ENCODE measurements at regions not wholly inside any gene's neighbourhood (a gene's known extent, or its start where the extent isn't known, plus 50 kb on each side); places are given as distances from the start of the nearest gene placed in this dataset.
A peak's percentile ranks its signal among the peaks of the same experiment; 100 is the strongest.
"Not testable (repeated sequence)": the region's sequence is repeated elsewhere in the genome, so short reads cannot be mapped to it uniquely, and the experiment has no call there.

GRCh38 chr22:49658902-49659280 lies 168.8 kb downstream of the BRD1 start:
- peaks cover 19 to 31% (median 28%) of the 10 kb centered on the region in 3 donors for H3K4me1 Mint-ChIP-seq
- peak overlapping the region in 2 of 8 donors; percentile 12 to 52 for H3K27ac Mint-ChIP-seq
- no peaks in the 10 kb centered on the region for H3K27me3 ChIP-seq (ENCODE audit: insufficient read depth, low read length, poor library complexity, severe bottlenecking)

GRCh38 chr22:49657974-49658590 lies 169.6 kb downstream of the BRD1 start:
- POLR2A ChIA-PET: no interaction called here
- Histone ChIP-seq H3K4me3 (ENCODE audit: low read length) (peak overlapping the region; percentile 70), H3K27ac (ENCODE audit: low read depth, low read length) (no peak overlapping the region)

More at GRCh38 chr22:49658902-49659280, 168.8 kb downstream of the BRD1 start:
- Histone ChIP-seq H3K27ac (ENCODE audit: low read depth, low read length) (no peak overlapping the region), H3K9me3 (ENCODE audit: low read length) (no peaks in the 10 kb centered on the region), H3K4me3 (ENCODE audit: low read length) (no peak overlapping the region), H3K4me1 (ENCODE audit: insufficient read depth, low read length) (peaks cover 20% of the 10 kb centered on the region), H3K36me3 (ENCODE audit: insufficient read depth, low read length) (no peaks in the 10 kb centered on the region)
- Mint-ChIP-seq H3K27me3 (no peaks in the 10 kb centered on the region), H3K36me3 (peaks cover 0 to 14% (median 2%) of the 10 kb centered on the region in 3 donors), H3K4me3 (peak overlapping the region in 3 of 7 donors; percentile 55 to 94 (median 80)), H3K9me3 (no peaks in the 10 kb centered on the region)
- ChIA-PET POLR2A (no interaction called here), CTCF (no interaction called here)
- no peak for DNase-seq

GRCh38 chr22:49657275-49657973 lies 170.2 kb downstream of the BRD1 start:
- DNase-seq: peak; percentile 29 to 76 (median 61)
- H3K4me1 Mint-ChIP-seq: peaks cover 22 to 31% (median 31%) of the 10 kb centered on the region in 3 donors
- peak overlapping the region; percentile 88 to 97 (median 94) for H3K4me3 Mint-ChIP-seq
- peaks cover 0 to 16% (median 2%) of the 10 kb centered on the region in 3 donors for H3K36me3 Mint-ChIP-seq
- peak overlapping the region; percentile 50 to 97 (median 81) for H3K27ac Mint-ChIP-seq
- H3K9me3 ChIP-seq (ENCODE audit: low read length): no peaks in the 10 kb centered on the region
- peaks cover 20% of the 10 kb centered on the region for H3K4me1 ChIP-seq (ENCODE audit: insufficient read depth, low read length)
- no peaks in the 10 kb centered on the region for H3K36me3 ChIP-seq (ENCODE audit: insufficient read depth, low read length)
- H3K9me3 Mint-ChIP-seq: no peaks in the 10 kb centered on the region
- CTCF ChIA-PET: interaction anchor here (1.2 kb wide), 1 partner anchor 12 kb away, joined by 4 read pairs; no protein-coding TSS in a partner anchor
- H3K27me3 ChIP-seq (ENCODE audit: insufficient read depth, low read length, poor library complexity, severe bottlenecking): no peaks in the 10 kb centered on the region
- H3K4me3 ChIP-seq (ENCODE audit: low read length): peak overlapping the region; percentile 70
- peak overlapping the region; percentile 57 for H3K27ac ChIP-seq (ENCODE audit: low read depth, low read length)
- POLR2A ChIA-PET: interaction anchor here (0.8 kb wide), 1 partner anchor 12 kb away, joined by 3 read pairs; no protein-coding TSS in a partner anchor
- no peaks in the 10 kb centered on the region for H3K27me3 Mint-ChIP-seq

More at GRCh38 chr22:49657974-49658590, 169.6 kb downstream of the BRD1 start:
- Histone ChIP-seq H3K27me3 (ENCODE audit: insufficient read depth, low read length, poor library complexity, severe bottlenecking) (no peaks in the 10 kb centered on the region), H3K4me1 (ENCODE audit: insufficient read depth, low read length) (peaks cover 20% of the 10 kb centered on the region), H3K9me3 (ENCODE audit: low read length) (no peaks in the 10 kb centered on the region), H3K36me3 (ENCODE audit: insufficient read depth, low read length) (no peaks in the 10 kb centered on the region)
- H3K9me3 Mint-ChIP-seq: no peaks in the 10 kb centered on the region
- H3K27ac Mint-ChIP-seq: peak overlapping the region in 7 of 8 donors; percentile 42 to 97 (median 80)
- CTCF ChIA-PET: no interaction called here
- H3K4me1 Mint-ChIP-seq: peaks cover 22 to 31% (median 28%) of the 10 kb centered on the region in 3 donors
- no peaks in the 10 kb centered on the region for H3K27me3 Mint-ChIP-seq
- peak overlapping the region; percentile 88 to 97 (median 94) for H3K4me3 Mint-ChIP-seq
- DNase-seq: no peak
- peaks cover 0 to 16% (median 2%) of the 10 kb centered on the region in 3 donors for H3K36me3 Mint-ChIP-seq

GRCh38 chr22:49656883-49657274 lies 170.8 kb downstream of the BRD1 start:
- peak in 3 of 5 donors; percentile 32 to 52 (median 49) for DNase-seq
- H3K27ac ChIP-seq (ENCODE audit: low read depth, low read length): peak overlapping the region; percentile 57
- H3K36me3 Mint-ChIP-seq: peaks cover 0 to 17% (median 2%) of the 10 kb centered on the region in 3 donors
- peak overlapping the region; percentile 50 to 97 (median 81) for H3K27ac Mint-ChIP-seq
- not testable (repeated sequence) for H3K9me3 Mint-ChIP-seq; H3K36me3 ChIP-seq (ENCODE audit: insufficient read depth, low read length); H3K27me3 ChIP-seq (ENCODE audit: insufficient read depth, low read length, poor library complexity, severe bottlenecking); H3K9me3 ChIP-seq (ENCODE audit: low read length); H3K27me3 Mint-ChIP-seq
- H3K4me1 ChIP-seq (ENCODE audit: insufficient read depth, low read length): peaks cover 20% of the 10 kb centered on the region
- H3K4me3 ChIP-seq (ENCODE audit: low read length): peak overlapping the region; percentile 70
- CTCF ChIA-PET: interaction anchor here (1.2 kb wide), 1 partner anchor 12 kb away, joined by 4 read pairs; no protein-coding TSS in a partner anchor
- H3K4me3 Mint-ChIP-seq: peak overlapping the region; percentile 88 to 97 (median 94)
- POLR2A ChIA-PET: interaction anchor here (0.8 kb wide), 1 partner anchor 13 kb away, joined by 3 read pairs; no protein-coding TSS in a partner anchor
- peaks cover 22 to 34% (median 31%) of the 10 kb centered on the region in 3 donors for H3K4me1 Mint-ChIP-seq

GRCh38 chr22:49656291-49656851 lies 171.3 kb downstream of the BRD1 start:
- no peaks in the 10 kb centered on the region for H3K9me3 ChIP-seq (ENCODE audit: low read length)
- Mint-ChIP-seq H3K36me3 (peaks cover 0 to 17% (median 2%) of the 10 kb centered on the region in 3 donors), H3K27me3 (no peaks in the 10 kb centered on the region), H3K9me3 (no peaks in the 10 kb centered on the region), H3K27ac (peak overlapping the region in 4 of 8 donors; percentile 12 to 89 (median 34)), H3K4me3 (peak overlapping the region; percentile 46 to 97 (median 94)), H3K4me1 (peaks cover 22 to 35% (median 31%) of the 10 kb centered on the region in 3 donors)
- H3K36me3 ChIP-seq (ENCODE audit: insufficient read depth, low read length): no peaks in the 10 kb centered on the region
- ChIA-PET POLR2A (interaction anchor here (0.8 kb wide), 1 partner anchor 13 kb away, joined by 3 read pairs; no protein-coding TSS in a partner anchor), CTCF (interaction anchor here (1.2 kb wide), 1 partner anchor 13 kb away, joined by 4 read pairs; no protein-coding TSS in a partner anchor)
- H3K27me3 ChIP-seq (ENCODE audit: insufficient read depth, low read length, poor library complexity, severe bottlenecking): no peaks in the 10 kb centered on the region
- H3K4me3 ChIP-seq (ENCODE audit: low read length): peak overlapping the region; percentile 70
- H3K27ac ChIP-seq (ENCODE audit: low read depth, low read length): peak overlapping the region; percentile 57
- DNase-seq: peak in 1 of 5 donors; percentile 25
- peaks cover 20% of the 10 kb centered on the region for H3K4me1 ChIP-seq (ENCODE audit: insufficient read depth, low read length)

- ChIA-PET CTCF (interaction anchor here (1.6 kb wide), 1 partner anchor 10 kb away, joined by 5 read pairs; no protein-coding TSS in a partner anchor), POLR2A (no interaction called here)
- Mint-ChIP-seq H3K36me3 (peaks cover 0 to 19% (median 2%) of the 10 kb centered on the region in 3 donors), H3K9me3 (no peaks in the 10 kb centered on the region), H3K4me3 (peak overlapping the region; percentile 52 to 95 (median 92)), H3K27me3 (no peaks in the 10 kb centered on the region), H3K4me1 (peaks cover 22 to 35% (median 31%) of the 10 kb centered on the region in 3 donors), H3K27ac (peak overlapping the region in 2 of 8 donors; percentile 40 to 92)
- no peaks in the 10 kb centered on the region for H3K9me3 ChIP-seq (ENCODE audit: low read length)
- H3K4me3 ChIP-seq (ENCODE audit: low read length): no peak overlapping the region
- no peak overlapping the region for H3K27ac ChIP-seq (ENCODE audit: low read depth, low read length)
- H3K36me3 ChIP-seq (ENCODE audit: insufficient read depth, low read length): peaks cover under 1% of the 10 kb centered on the region
- H3K27me3 ChIP-seq (ENCODE audit: insufficient read depth, low read length, poor library complexity, severe bottlenecking): no peaks in the 10 kb centered on the region
- peak in 1 of 5 donors; percentile 31 for DNase-seq
- H3K4me1 ChIP-seq (ENCODE audit: insufficient read depth, low read length): peaks cover 20% of the 10 kb centered on the region
Measured at GRCh38 chr22:49655168-49655812, 172.4 kb downstream of the BRD1 start.

GRCh38 chr22:49650336-49651241 lies 177.1 kb downstream of the BRD1 start:
- Mint-ChIP-seq H3K36me3 (peaks cover 0 to 25% (median 3%) of the 10 kb centered on the region in 3 donors), H3K4me1 (peaks cover 9 to 24% (median 19%) of the 10 kb centered on the region in 3 donors), H3K27me3 (no peaks in the 10 kb centered on the region), H3K27ac (peak overlapping the region in 1 of 8 donors; percentile 12), H3K4me3 (no peak overlapping the region), H3K9me3 (no peaks in the 10 kb centered on the region)
- Histone ChIP-seq H3K27ac (ENCODE audit: low read depth, low read length) (no peak overlapping the region), H3K4me1 (ENCODE audit: insufficient read depth, low read length) (peaks cover 7% of the 10 kb centered on the region), H3K27me3 (ENCODE audit: insufficient read depth, low read length, poor library complexity, severe bottlenecking) (no peaks in the 10 kb centered on the region), H3K4me3 (ENCODE audit: low read length) (no peak overlapping the region), H3K36me3 (ENCODE audit: insufficient read depth, low read length) (peaks cover 5% of the 10 kb centered on the region), H3K9me3 (ENCODE audit: low read length) (no peaks in the 10 kb centered on the region)
- ChIA-PET CTCF (no interaction called here), POLR2A (no interaction called here)
- no peak for DNase-seq

Data from CD8-positive, alpha-beta memory T cell (primary cell).